Keratinocyte (primary cell): ENCODE measurements at regions not wholly inside any gene's neighbourhood (a gene's known extent, or its start where the extent isn't known, plus 50 kb on each side); places are given as distances from the start of the nearest gene placed in this dataset.

Experiments used
- EZH2 ChIP-seq: IDR thresholded peaks from one replicate; pipeline ENCODE4 v1.6.1; 2012; ENCODE audit warnings: inconsistent platforms, mild to moderate bottlenecking, low read length, moderate library complexity
- TF ChIP-seq, protein P1 (sequence below), 3 experiments: IDR thresholded peaks in 1 of 3; conservative IDR thresholded peaks in 1 of 3; optimal IDR thresholded peaks in 1 of 3; 2 replicates in 2 of 3; 3 replicates in 1 of 3; pipeline versions ENCODE3 to v1.5.1; 2011; ENCODE audit warnings: low read length in 3 of 3, mild to moderate bottlenecking in 3 of 3, moderate library complexity in 2 of 3, control low read depth in 1 of 3, inconsistent platforms in 1 of 3; ENCODE audit not compliant: insufficient read depth in 2 of 3; ENCODE audit errors: extremely low read depth in 1 of 3

DNA sequence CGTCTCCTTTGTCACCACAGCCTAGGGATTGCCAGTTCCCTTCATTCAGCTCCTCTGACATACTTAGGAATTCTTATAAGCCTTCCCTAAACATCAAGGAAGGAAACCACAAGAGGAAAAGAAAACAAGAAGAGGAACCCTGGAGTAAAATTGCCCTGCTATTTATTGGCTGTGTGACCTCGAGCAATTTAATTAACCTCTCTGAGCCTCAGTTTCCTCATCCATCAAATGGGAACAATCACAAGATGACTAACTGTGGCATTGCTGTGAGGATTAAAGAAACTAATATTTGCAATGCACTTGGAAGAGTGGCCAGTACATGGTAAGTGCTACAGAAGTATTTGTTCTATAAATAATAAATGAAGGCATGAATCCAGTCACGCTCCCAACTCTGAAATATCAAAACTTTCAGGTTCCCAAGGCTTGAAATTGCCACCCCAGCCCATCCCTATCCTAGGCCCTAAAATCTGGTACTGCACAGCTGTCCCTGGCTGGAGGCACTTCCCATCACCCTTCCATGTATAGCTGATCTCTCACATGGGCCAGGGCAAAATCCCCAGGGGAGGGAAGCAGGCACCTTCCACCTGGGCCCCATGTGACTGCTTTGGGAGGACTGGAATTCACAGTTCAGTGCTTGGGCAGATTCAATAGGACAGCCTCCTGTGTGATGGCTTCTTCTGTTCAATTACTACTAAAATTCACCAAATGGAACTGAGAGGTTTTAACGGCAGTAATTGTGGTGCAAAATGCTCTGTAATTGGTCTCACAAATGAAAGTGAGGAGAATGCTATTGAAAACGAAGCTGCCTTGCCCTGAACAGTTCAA, 78.0 kb upstream of the MAFB start:
- TF ChIP-seq, protein P1, sequence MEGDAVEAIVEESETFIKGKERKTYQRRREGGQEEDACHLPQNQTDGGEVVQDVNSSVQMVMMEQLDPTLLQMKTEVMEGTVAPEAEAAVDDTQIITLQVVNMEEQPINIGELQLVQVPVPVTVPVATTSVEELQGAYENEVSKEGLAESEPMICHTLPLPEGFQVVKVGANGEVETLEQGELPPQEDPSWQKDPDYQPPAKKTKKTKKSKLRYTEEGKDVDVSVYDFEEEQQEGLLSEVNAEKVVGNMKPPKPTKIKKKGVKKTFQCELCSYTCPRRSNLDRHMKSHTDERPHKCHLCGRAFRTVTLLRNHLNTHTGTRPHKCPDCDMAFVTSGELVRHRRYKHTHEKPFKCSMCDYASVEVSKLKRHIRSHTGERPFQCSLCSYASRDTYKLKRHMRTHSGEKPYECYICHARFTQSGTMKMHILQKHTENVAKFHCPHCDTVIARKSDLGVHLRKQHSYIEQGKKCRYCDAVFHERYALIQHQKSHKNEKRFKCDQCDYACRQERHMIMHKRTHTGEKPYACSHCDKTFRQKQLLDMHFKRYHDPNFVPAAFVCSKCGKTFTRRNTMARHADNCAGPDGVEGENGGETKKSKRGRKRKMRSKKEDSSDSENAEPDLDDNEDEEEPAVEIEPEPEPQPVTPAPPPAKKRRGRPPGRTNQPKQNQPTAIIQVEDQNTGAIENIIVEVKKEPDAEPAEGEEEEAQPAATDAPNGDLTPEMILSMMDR (optimal IDR thresholded peaks at IDR 0.05 in 1 of 3, IDR thresholded peaks at IDR 0.05 in 1 of 3, conservative IDR thresholded peaks at IDR 0.05 in 1 of 3; ENCODE audit: extremely low read depth in 1 of 3, insufficient read depth in 2 of 3, low read length in 3 of 3), result no peak
- TF ChIP-seq EZH2, result no peak
